IMR-90 (cell line): ENCODE measurements at regions not wholly inside any gene's neighbourhood (a gene's known extent, or its start where the extent isn't known, plus 50 kb on each side); places are given as distances from the start of the nearest gene placed in this dataset.

Source experiments
- ATAC-seq: fragments of 200-7000 bp; cut with Tn5 transposase; 2 replicates; pipeline ENCODE4 v1.9.1; 2020; ENCODE audit warnings: low read depth, mild to moderate bottlenecking, moderate library complexity
- BruUV-seq: library from RNA; stranded (reverse); fragments of 400-500 nt; replicated peaks from 2 replicates; lab custom pipeline; 2021; lab: Mats Ljungman, UMichigan
- CTCF ChIA-PET: fragments of 300-600 bp; formaldehyde crosslinking; extraction: SDS; loops from one replicate; lab custom pipeline; 2021; ENCODE audit warnings: antibody characterized with exemption; lab: Yijun Ruan, JAX
- POLR2A ChIA-PET: fragments of 300-600 bp; sonication (Branson Sonifier 250); formaldehyde crosslinking; loops from one replicate; lab custom pipeline; 2022; ENCODE audit warnings: antibody characterized with exemption; ENCODE audit not compliant: unreplicated experiment; lab: Charles Lee
- DNase-seq: peaks from one replicate; pipeline ENCODE4 v3.0.0; 2013
- H2AFZ ChIP-seq: replicated peaks from 2 replicates; pipeline ENCODE3; 2013; ENCODE audit warnings: low read length, mild to moderate bottlenecking; ENCODE audit not compliant: poor library complexity
- H2AK5ac ChIP-seq: 2 replicates; pipeline ENCODE4 v1.6.1; 2013; ENCODE audit warnings: low read depth, low read length, inconsistent platforms
- H2AK9ac ChIP-seq: replicated peaks from 2 replicates; pipeline ENCODE3; 2013; ENCODE audit warnings: mild to moderate bottlenecking, low read depth, low read length, moderate library complexity; ENCODE audit not compliant: poor library complexity
- H2BK120ac ChIP-seq: 2 replicates; pipeline ENCODE4 v1.6.1; 2013; ENCODE audit warnings: low read depth, low read length, inconsistent platforms
- H2BK15ac ChIP-seq: 3 replicates; pipeline ENCODE4 v1.6.1; 2013; ENCODE audit warnings: low read depth, low read length, inconsistent platforms
- H2BK20ac ChIP-seq: 2 replicates; pipeline ENCODE4 v1.6.1; 2013; ENCODE audit warnings: low read depth, mild to moderate bottlenecking, inconsistent platforms, low read length, moderate library complexity
- H2BK5ac ChIP-seq: 2 replicates; pipeline ENCODE4 v1.6.1; 2013; ENCODE audit warnings: mild to moderate bottlenecking, low read depth, low read length, inconsistent platforms; ENCODE audit not compliant: poor library complexity, severe bottlenecking
- H3K14ac ChIP-seq: replicated peaks from 2 replicates; pipeline ENCODE4 v1.6.1; 2013; ENCODE audit warnings: low read depth, low read length, inconsistent platforms
- H3K18ac ChIP-seq: 2 replicates; pipeline ENCODE4 v1.6.1; 2013; ENCODE audit warnings: low read depth, low read length, control low read depth
- H3K23ac ChIP-seq: 2 replicates; pipeline ENCODE4 v1.6.1; 2013; ENCODE audit warnings: low read depth, low read length, inconsistent platforms
- H3K27ac ChIP-seq: 2 replicates; pipeline ENCODE4 v1.5.1; 2013; ENCODE audit warnings: mild to moderate bottlenecking, control low read depth, low read length; ENCODE audit not compliant: insufficient read depth
- H3K27me3 ChIP-seq: 2 replicates; pipeline ENCODE4 v1.6.1; 2013; ENCODE audit warnings: low read length; ENCODE audit not compliant: control insufficient read depth, insufficient read depth
- H3K36me3 ChIP-seq: 2 replicates; pipeline ENCODE4 v1.6.1; 2013; ENCODE audit warnings: low read length, mixed read lengths; ENCODE audit not compliant: control insufficient read depth, insufficient read depth
- H3K4ac ChIP-seq: 2 replicates; pipeline ENCODE4 v1.6.1; 2013; ENCODE audit warnings: low read depth, low read length, inconsistent platforms
- H3K4me1 ChIP-seq: 2 replicates; pipeline ENCODE4 v1.6.1; 2013; ENCODE audit warnings: low read length, mixed read lengths; ENCODE audit not compliant: control insufficient read depth, insufficient read depth
- H3K4me2 ChIP-seq: 2 replicates; pipeline ENCODE4 v1.6.1; 2013; ENCODE audit warnings: low read depth, mild to moderate bottlenecking, control low read depth, low read length, moderate library complexity
- H3K4me3 ChIP-seq: 2 replicates; pipeline ENCODE4 v1.5.1; 2013; ENCODE audit warnings: low read depth, mild to moderate bottlenecking, control low read depth, low read length, moderate library complexity; ENCODE audit not compliant: insufficient read depth
- H3K56ac ChIP-seq: 2 replicates; pipeline ENCODE4 v1.6.1; 2013; ENCODE audit warnings: low read length, inconsistent platforms; ENCODE audit not compliant: insufficient read depth; ENCODE audit errors: extremely low read depth
- H3K79me1 ChIP-seq, 2 experiments: 2 replicates each; pipeline ENCODE4 v1.6.1; 2013; ENCODE audit warnings: low read length in 2 of 2, inconsistent platforms in 1 of 2, low read depth in 1 of 2
- H3K9ac ChIP-seq: 2 replicates; pipeline ENCODE4 v1.6.1; 2013; ENCODE audit warnings: low read depth, low read length, control low read depth
- H3K9me1 ChIP-seq: 2 replicates; pipeline ENCODE4 v1.6.1; 2013; ENCODE audit warnings: low read length, inconsistent platforms; ENCODE audit not compliant: insufficient read depth
- H3K9me3 ChIP-seq: 2 replicates; pipeline ENCODE4 v1.6.1; 2013; ENCODE audit warnings: low read length; ENCODE audit not compliant: control insufficient read depth, insufficient read depth
- H4K20me1 ChIP-seq: 2 replicates; pipeline ENCODE4 v1.6.1; 2013; ENCODE audit warnings: low read length, inconsistent platforms; ENCODE audit not compliant: insufficient read depth
- H4K5ac ChIP-seq: 2 replicates; pipeline ENCODE4 v1.6.1; 2013; ENCODE audit warnings: mild to moderate bottlenecking, low read depth, low read length, control low read depth
- H4K8ac ChIP-seq, 2 experiments: 2 replicates each; pipeline ENCODE4 v1.6.1; 2013; ENCODE audit warnings: low read depth in 2 of 2, low read length in 2 of 2, control low read depth in 1 of 2, inconsistent platforms in 1 of 2
- H4K91ac ChIP-seq: 2 replicates; pipeline ENCODE4 v1.6.1; 2013; ENCODE audit warnings: low read depth, low read length, inconsistent platforms; ENCODE audit not compliant: insufficient read depth
- BHLHE40 ChIP-seq: fragments of 150-350 bp; IDR thresholded peaks from 2 replicates; pipeline ENCODE4 v1.6.1; 2016; ENCODE audit warnings: mild to moderate bottlenecking, low read depth, low read length
- CEBPB ChIP-seq: IDR thresholded peaks from 2 replicates; pipeline ENCODE4 v1.6.1; 2012; ENCODE audit warnings: low read depth, low read length, improper control_type of control experiment
- CHD1 ChIP-seq: IDR thresholded peaks from 2 replicates; pipeline ENCODE4 v1.6.1; 2012; ENCODE audit warnings: low read depth, low read length, improper control_type of control experiment
- CTCF ChIP-seq: conservative IDR thresholded peaks from 2 replicates; pipeline ENCODE4 v1.5.1; 2012; ENCODE audit warnings: mild to moderate bottlenecking, low read depth, low read length, improper control_type of control experiment
- ELK1 ChIP-seq: fragments of 150-350 bp; IDR thresholded peaks from 2 replicates; pipeline ENCODE4 v1.6.1; 2016; ENCODE audit warnings: low read depth, mild to moderate bottlenecking, low read length, moderate library complexity, borderline replicate concordance
- FOS ChIP-seq: fragments of 150-350 bp; IDR thresholded peaks from 2 replicates; pipeline ENCODE4 v1.6.1; 2016; ENCODE audit warnings: low read depth, low read length
- MAFK ChIP-seq: IDR thresholded peaks from 2 replicates; pipeline ENCODE4 v1.6.1; 2012; ENCODE audit warnings: low read depth, low read length, improper control_type of control experiment
- MAZ ChIP-seq: IDR thresholded peaks from 2 replicates; pipeline ENCODE4 v1.6.1; 2012; ENCODE audit warnings: low read depth, mild to moderate bottlenecking, low read length, improper control_type of control experiment, moderate library complexity, borderline replicate concordance
- MXI1 ChIP-seq: IDR thresholded peaks from 2 replicates; pipeline ENCODE4 v1.6.1; 2012; ENCODE audit warnings: low read depth, mild to moderate bottlenecking, low read length, moderate library complexity, borderline replicate concordance
- NFE2L2 ChIP-seq: fragments of 150-350 bp; IDR thresholded peaks from 2 replicates; pipeline ENCODE4 v1.6.1; 2016; ENCODE audit warnings: low read depth, mild to moderate bottlenecking, low read length
- POLR2A ChIP-seq: IDR thresholded peaks from 2 replicates; pipeline ENCODE4 v1.6.1; 2012; ENCODE audit warnings: mild to moderate bottlenecking, low read depth, low read length
- RAD21 ChIP-seq: IDR thresholded peaks from 2 replicates; pipeline ENCODE4 v1.6.1; 2012; ENCODE audit warnings: low read length, improper control_type of control experiment
- RCOR1 ChIP-seq: IDR thresholded peaks from 2 replicates; pipeline ENCODE4 v1.6.1; 2012; ENCODE audit warnings: mild to moderate bottlenecking, low read length, improper control_type of control experiment; ENCODE audit not compliant: insufficient replicate concordance
- RFX5 ChIP-seq: IDR thresholded peaks from 2 replicates; pipeline ENCODE4 v1.8.0; 2012; ENCODE audit warnings: low read depth, mild to moderate bottlenecking, low read length, moderate library complexity
- SMC3 ChIP-seq: fragments of 150-350 bp; IDR thresholded peaks from 2 replicates; pipeline ENCODE4 v1.6.1; 2016; ENCODE audit warnings: low read depth, mild to moderate bottlenecking, antibody characterized with exemption, low read length, moderate library complexity
- WGBS, 2 experiments: methylation state at CpG; one replicate each; pipeline versions ENCODE4 v1.1.5 to v1.1.7; 2013; ENCODE audit warnings: missing lambda C conversion rate in 2 of 2; ENCODE audit not compliant: insufficient read length in 1 of 2; ENCODE audit errors: extremely low coverage in 2 of 2; 5-methylcytosine and 5-hydroxymethylcytosine counted together
- dilution Hi-C: fragments of 300-500 bp; cut with HindIII; formaldehyde crosslinking; loops from one replicate; pipeline ENCODE4 v1.14.3; 2018; ENCODE audit warnings: low sequenced_read_pairs; ENCODE audit not compliant: unreplicated experiment
- in situ Hi-C: fragments of 300-500 bp; cut with MboI; formaldehyde crosslinking; loops from 3 replicates; pipeline ENCODE4 v1.14.3; 2019; ENCODE audit warnings: low sequenced_read_pairs, inconsistent platforms, mixed read lengths
- intact Hi-C: fragments of 100-400 bp; cut with micrococcal nuclease; formaldehyde crosslinking; loops from 2 replicates; pipeline ENCODE4 v1.10.0; 2022

- H3K4me3 ChIP-seq: no peak overlapping the region
- in situ Hi-C loops: loop anchor here (5.0 to 10.0 kb wide), 3 partner anchors 145 to 315 kb away; no protein-coding TSS in a partner anchor
- peaks cover 2 to 17% of the 10 kb centered on the region in 2 experiments; a peak in 3 of 4 replicates for H3K79me1 ChIP-seq
- no peak overlapping the region for H4K91ac ChIP-seq
- no peak overlapping the region for H3K9ac ChIP-seq
- H3K27ac ChIP-seq: no peak overlapping the region
- no peak overlapping the region for H2AK5ac ChIP-seq
- POLR2A ChIA-PET: no interaction called here
- H3K56ac ChIP-seq: no peak overlapping the region
- no peak overlapping the region for H3K23ac ChIP-seq
- peaks cover 15% of the 10 kb centered on the region for H3K9me1 ChIP-seq
- no peak overlapping the region for H2BK20ac ChIP-seq
- TF ChIP-seq MXI1: no peak
- no peak for TF ChIP-seq CEBPB
- TF ChIP-seq CHD1: no peak
- TF ChIP-seq FOS: no peak
- TF ChIP-seq SMC3: no peak
- no peak for TF ChIP-seq RFX5
- no peak for TF ChIP-seq ELK1
- no peak for TF ChIP-seq RAD21
- TF ChIP-seq MAFK: no peak
- TF ChIP-seq NFE2L2: no peak
- no peak for TF ChIP-seq RCOR1
- no peak for TF ChIP-seq CTCF
- TF ChIP-seq MAZ: no peak
- no peak for TF ChIP-seq POLR2A
- no peak for TF ChIP-seq BHLHE40
- no peaks in the 10 kb centered on the region for H3K36me3 ChIP-seq
- peaks cover 13% of the 10 kb centered on the region for H3K4me1 ChIP-seq
- no TSS peak for BruUV-seq
- no peaks in the 10 kb centered on the region for H3K9me3 ChIP-seq
- H4K5ac ChIP-seq: no peak overlapping the region
- H2BK5ac ChIP-seq: no peak overlapping the region
- no peak for ATAC-seq
- H2AK9ac ChIP-seq: no peak overlapping the region
- dilution Hi-C loops: no loop called here
- H2AFZ ChIP-seq: no peak overlapping the region
- no peak overlapping the region for H3K4me2 ChIP-seq
- no peak overlapping the region for H3K14ac ChIP-seq
- no peaks in the 10 kb centered on the region for H4K20me1 ChIP-seq
- no peak overlapping the region for H4K8ac ChIP-seq
- no peak overlapping the region for H3K18ac ChIP-seq
- intact Hi-C loops: loop anchor here (10.0 kb wide), 1 partner anchor 285 kb away; no protein-coding TSS in a partner anchor
- no peak for DNase-seq
- WGBS, 2 experiments: 69% methylated on average over 9 of the region's 15 CpGs; no CpG with 5 or more reads in 1 of the 2 experiments
- no peak overlapping the region for H2BK15ac ChIP-seq
- no peaks in the 10 kb centered on the region for H3K27me3 ChIP-seq
- CTCF ChIA-PET: no interaction called here
- H3K4ac ChIP-seq: no peak overlapping the region
- H2BK120ac ChIP-seq: no peak overlapping the region
Measured at GRCh38 chr16:86079255-86079885, 180.4 kb downstream of the IRF8 start.
